HepG2 (cell line): ENCODE measurements at regions not wholly inside any gene's neighbourhood (a gene's known extent, or its start where the extent isn't known, plus 50 kb on each side); places are given as distances from the start of the nearest gene placed in this dataset.
A peak's percentile ranks its signal among the peaks of the same experiment; 100 is the strongest.

Experiments used
- AKAP8 ChIP-seq: sonication (generic); formaldehyde crosslinking; IDR thresholded peaks from 2 replicates; pipeline ENCODE4 v1.5.1; 2020; ENCODE audit warnings: mild to moderate bottlenecking, missing genetic modification reagents
- GATAD1 ChIP-seq: IDR thresholded peaks from 2 replicates; pipeline ENCODE4 v1.6.1; 2016; ENCODE audit warnings: missing genetic modification reagents, missing compliant biosample characterization
- HNRNPK ChIP-seq: fragments of 200-400 bp; formaldehyde crosslinking; IDR thresholded peaks from 2 replicates; pipeline ENCODE4 v1.6.1; 2018; ENCODE audit warnings: low read length, low read depth, moderate library complexity, mild to moderate bottlenecking; ENCODE audit not compliant: poor library complexity, severe bottlenecking
- NCOR1 ChIP-seq: fragments of 200-600 bp; sonication (generic); IDR thresholded peaks from 2 replicates; pipeline ENCODE4 v1.7.0; 2017; ENCODE audit warnings: antibody characterized with exemption, low read length, borderline replicate concordance
- PAX8 ChIP-seq: sonication (generic); formaldehyde crosslinking; IDR thresholded peaks from 2 replicates; pipeline ENCODE4 v1.8.0; 2022; ENCODE audit warnings: mild to moderate bottlenecking, missing genetic modification reagents, borderline replicate concordance
- SALL1 ChIP-seq: sonication (generic); formaldehyde crosslinking; IDR thresholded peaks from 2 replicates; pipeline ENCODE4 v1.8.0; 2022; ENCODE audit warnings: mild to moderate bottlenecking, missing genetic modification reagents
- ZBTB43 ChIP-seq: sonication (generic); formaldehyde crosslinking; conservative IDR thresholded peaks from 2 replicates; pipeline ENCODE4 v1.4.0; 2020; ENCODE audit warnings: missing genetic modification reagents
- ZC3H4 ChIP-seq: sonication (generic); formaldehyde crosslinking; IDR thresholded peaks from 2 replicates; pipeline ENCODE4 v1.4.0; 2020; ENCODE audit warnings: missing genetic modification reagents, borderline replicate concordance
- ZFP36L2 ChIP-seq: sonication (generic); formaldehyde crosslinking; IDR thresholded peaks from 2 replicates; pipeline ENCODE4 v1.4.0; 2020; ENCODE audit warnings: missing genetic modification reagents
- ZFP37 ChIP-seq: sonication (generic); formaldehyde crosslinking; IDR thresholded peaks from 2 replicates; pipeline ENCODE4 v1.4.0; 2020; ENCODE audit warnings: missing genetic modification reagents, borderline replicate concordance
- ZNF556 ChIP-seq: sonication (generic); formaldehyde crosslinking; IDR thresholded peaks from 2 replicates; pipeline ENCODE4 v1.4.0; 2020; ENCODE audit warnings: mild to moderate bottlenecking, missing genetic modification reagents, borderline replicate concordance
- ZNF746 ChIP-seq: sonication (generic); formaldehyde crosslinking; IDR thresholded peaks from 2 replicates; pipeline ENCODE4 v1.8.0; 2022; ENCODE audit warnings: mild to moderate bottlenecking, missing genetic modification reagents
- TF ChIP-seq, protein P1 (sequence below): IDR thresholded peaks from 2 replicates; pipeline ENCODE4 v1.6.1; 2012; ENCODE audit warnings: low read length, improper control_type of control experiment
- TF ChIP-seq, protein P2 (sequence below): sonication (generic); formaldehyde crosslinking; IDR thresholded peaks from 2 replicates; pipeline ENCODE4 v1.4.0; 2020; ENCODE audit warnings: missing genetic modification reagents
- TF ChIP-seq, protein P3 (sequence below): sonication (generic); formaldehyde crosslinking; IDR thresholded peaks from 2 replicates; pipeline ENCODE4 v1.9.0; 2022; ENCODE audit warnings: missing genetic modification reagents, mild to moderate bottlenecking, borderline replicate concordance
- TF ChIP-seq, protein P4 (sequence below): sonication (generic); formaldehyde crosslinking; IDR thresholded peaks from 2 replicates; pipeline ENCODE4 v1.8.1; 2023; ENCODE audit warnings: mild to moderate bottlenecking, missing genetic modification reagents

DNA sequence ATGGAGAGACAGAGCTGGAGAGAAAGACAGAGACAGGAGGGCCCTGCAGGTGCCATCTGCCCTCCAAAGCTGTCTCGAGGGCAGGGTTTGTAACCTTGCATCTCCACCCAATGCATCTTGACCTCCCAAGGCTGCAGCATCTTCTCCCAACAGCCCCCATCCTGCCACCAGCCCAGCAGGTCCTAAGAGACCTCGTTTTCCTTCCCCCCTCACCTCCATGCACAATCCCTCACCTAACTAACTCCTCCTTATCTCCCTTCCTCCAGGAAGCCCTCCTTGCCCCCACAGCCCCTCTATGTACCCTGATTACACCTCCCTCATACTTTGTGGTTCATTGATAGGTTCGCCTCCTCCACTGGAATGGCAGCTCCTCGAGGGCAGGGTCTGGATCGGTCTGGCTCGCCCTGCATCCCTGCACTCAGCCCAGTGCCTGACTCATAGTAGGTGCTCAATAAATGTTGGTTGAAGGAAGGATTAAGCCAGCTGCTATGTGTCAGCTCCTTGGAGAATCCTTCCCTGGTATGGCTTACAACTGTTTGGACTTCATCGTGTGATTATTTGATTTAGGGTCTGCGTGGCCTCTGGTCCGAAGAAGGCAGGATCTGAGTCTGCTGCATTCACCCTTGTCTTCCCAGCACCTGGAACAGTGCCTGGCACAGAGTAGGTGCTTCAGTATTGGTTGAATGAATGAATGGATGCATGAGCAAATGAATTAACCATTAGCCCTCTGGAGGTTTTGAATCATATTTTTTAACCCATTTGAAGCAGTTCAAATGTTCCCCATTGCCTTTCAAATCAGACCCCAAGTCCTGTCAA, 105.6 kb upstream of the PTPN1 start (continued):
- TF ChIP-seq, protein P1, sequence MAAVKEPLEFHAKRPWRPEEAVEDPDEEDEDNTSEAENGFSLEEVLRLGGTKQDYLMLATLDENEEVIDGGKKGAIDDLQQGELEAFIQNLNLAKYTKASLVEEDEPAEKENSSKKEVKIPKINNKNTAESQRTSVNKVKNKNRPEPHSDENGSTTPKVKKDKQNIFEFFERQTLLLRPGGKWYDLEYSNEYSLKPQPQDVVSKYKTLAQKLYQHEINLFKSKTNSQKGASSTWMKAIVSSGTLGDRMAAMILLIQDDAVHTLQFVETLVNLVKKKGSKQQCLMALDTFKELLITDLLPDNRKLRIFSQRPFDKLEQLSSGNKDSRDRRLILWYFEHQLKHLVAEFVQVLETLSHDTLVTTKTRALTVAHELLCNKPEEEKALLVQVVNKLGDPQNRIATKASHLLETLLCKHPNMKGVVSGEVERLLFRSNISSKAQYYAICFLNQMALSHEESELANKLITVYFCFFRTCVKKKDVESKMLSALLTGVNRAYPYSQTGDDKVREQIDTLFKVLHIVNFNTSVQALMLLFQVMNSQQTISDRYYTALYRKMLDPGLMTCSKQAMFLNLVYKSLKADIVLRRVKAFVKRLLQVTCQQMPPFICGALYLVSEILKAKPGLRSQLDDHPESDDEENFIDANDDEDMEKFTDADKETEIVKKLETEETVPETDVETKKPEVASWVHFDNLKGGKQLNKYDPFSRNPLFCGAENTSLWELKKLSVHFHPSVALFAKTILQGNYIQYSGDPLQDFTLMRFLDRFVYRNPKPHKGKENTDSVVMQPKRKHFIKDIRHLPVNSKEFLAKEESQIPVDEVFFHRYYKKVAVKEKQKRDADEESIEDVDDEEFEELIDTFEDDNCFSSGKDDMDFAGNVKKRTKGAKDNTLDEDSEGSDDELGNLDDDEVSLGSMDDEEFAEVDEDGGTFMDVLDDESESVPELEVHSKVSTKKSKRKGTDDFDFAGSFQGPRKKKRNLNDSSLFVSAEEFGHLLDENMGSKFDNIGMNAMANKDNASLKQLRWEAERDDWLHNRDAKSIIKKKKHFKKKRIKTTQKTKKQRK: no peak
- TF ChIP-seq ZFP37 (CRISPR knock-in tag): no peak
- TF ChIP-seq PAX8 (CRISPR knock-in tag): 0 out of 2 replicates have a peak, but pooled peaks have one; percentile 28
- TF ChIP-seq GATAD1 (CRISPR knock-in tag): 0 out of 2 replicates have a peak, but pooled peaks have one; percentile 14
- TF ChIP-seq NCOR1: no peak
- TF ChIP-seq ZNF556 (CRISPR knock-in tag): no peak
- TF ChIP-seq ZFP36L2 (CRISPR knock-in tag): no peak
- no peak for TF ChIP-seq ZNF746 (CRISPR knock-in tag)
- no peak for TF ChIP-seq SALL1 (CRISPR knock-in tag)
- TF ChIP-seq, protein P2, sequence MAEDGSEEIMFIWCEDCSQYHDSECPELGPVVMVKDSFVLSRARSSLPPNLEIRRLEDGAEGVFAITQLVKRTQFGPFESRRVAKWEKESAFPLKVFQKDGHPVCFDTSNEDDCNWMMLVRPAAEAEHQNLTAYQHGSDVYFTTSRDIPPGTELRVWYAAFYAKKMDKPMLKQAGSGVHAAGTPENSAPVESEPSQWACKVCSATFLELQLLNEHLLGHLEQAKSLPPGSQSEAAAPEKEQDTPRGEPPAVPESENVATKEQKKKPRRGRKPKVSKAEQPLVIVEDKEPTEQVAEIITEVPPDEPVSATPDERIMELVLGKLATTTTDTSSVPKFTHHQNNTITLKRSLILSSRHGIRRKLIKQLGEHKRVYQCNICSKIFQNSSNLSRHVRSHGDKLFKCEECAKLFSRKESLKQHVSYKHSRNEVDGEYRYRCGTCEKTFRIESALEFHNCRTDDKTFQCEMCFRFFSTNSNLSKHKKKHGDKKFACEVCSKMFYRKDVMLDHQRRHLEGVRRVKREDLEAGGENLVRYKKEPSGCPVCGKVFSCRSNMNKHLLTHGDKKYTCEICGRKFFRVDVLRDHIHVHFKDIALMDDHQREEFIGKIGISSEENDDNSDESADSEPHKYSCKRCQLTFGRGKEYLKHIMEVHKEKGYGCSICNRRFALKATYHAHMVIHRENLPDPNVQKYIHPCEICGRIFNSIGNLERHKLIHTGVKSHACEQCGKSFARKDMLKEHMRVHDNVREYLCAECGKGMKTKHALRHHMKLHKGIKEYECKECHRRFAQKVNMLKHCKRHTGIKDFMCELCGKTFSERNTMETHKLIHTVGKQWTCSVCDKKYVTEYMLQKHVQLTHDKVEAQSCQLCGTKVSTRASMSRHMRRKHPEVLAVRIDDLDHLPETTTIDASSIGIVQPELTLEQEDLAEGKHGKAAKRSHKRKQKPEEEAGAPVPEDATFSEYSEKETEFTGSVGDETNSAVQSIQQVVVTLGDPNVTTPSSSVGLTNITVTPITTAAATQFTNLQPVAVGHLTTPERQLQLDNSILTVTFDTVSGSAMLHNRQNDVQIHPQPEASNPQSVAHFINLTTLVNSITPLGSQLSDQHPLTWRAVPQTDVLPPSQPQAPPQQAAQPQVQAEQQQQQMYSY: no peak
- TF ChIP-seq, protein P3, sequence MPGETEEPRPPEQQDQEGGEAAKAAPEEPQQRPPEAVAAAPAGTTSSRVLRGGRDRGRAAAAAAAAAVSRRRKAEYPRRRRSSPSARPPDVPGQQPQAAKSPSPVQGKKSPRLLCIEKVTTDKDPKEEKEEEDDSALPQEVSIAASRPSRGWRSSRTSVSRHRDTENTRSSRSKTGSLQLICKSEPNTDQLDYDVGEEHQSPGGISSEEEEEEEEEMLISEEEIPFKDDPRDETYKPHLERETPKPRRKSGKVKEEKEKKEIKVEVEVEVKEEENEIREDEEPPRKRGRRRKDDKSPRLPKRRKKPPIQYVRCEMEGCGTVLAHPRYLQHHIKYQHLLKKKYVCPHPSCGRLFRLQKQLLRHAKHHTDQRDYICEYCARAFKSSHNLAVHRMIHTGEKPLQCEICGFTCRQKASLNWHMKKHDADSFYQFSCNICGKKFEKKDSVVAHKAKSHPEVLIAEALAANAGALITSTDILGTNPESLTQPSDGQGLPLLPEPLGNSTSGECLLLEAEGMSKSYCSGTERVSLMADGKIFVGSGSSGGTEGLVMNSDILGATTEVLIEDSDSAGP (CRISPR knock-in tag): 0 out of 2 replicates have a peak, but pooled peaks have one; percentile 26
- TF ChIP-seq ZBTB43 (CRISPR knock-in tag): no peak
- TF ChIP-seq HNRNPK: peak; percentile 12
- TF ChIP-seq, protein P4, sequence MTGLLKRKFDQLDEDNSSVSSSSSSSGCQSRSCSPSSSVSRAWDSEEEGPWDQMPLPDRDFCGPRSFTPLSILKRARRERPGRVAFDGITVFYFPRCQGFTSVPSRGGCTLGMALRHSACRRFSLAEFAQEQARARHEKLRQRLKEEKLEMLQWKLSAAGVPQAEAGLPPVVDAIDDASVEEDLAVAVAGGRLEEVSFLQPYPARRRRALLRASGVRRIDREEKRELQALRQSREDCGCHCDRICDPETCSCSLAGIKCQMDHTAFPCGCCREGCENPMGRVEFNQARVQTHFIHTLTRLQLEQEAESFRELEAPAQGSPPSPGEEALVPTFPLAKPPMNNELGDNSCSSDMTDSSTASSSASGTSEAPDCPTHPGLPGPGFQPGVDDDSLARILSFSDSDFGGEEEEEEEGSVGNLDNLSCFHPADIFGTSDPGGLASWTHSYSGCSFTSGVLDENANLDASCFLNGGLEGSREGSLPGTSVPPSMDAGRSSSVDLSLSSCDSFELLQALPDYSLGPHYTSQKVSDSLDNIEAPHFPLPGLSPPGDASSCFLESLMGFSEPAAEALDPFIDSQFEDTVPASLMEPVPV (CRISPR knock-in tag): 0 out of 2 replicates have a peak, but pooled peaks have one; percentile 14
- TF ChIP-seq AKAP8: 0 out of 2 replicates have a peak, but pooled peaks have one; percentile 6
- no peak; the same call in 1 of the 2 replicates for TF ChIP-seq ZC3H4 (CRISPR knock-in tag)
